ENCODE measurements at regions not wholly inside any gene's neighbourhood (a gene's known extent, or its start where the extent isn't known, plus 50 kb on each side); places are given as distances from the start of the nearest gene placed in this dataset.

- Mint-ChIP-seq H3K27ac (ENCODE audit: unreplicated experiment) (no peak overlapping the region), H3K4me3 (ENCODE audit: unreplicated experiment) (no peak overlapping the region), H3K27me3 (ENCODE audit: unreplicated experiment) (no peaks in the 10 kb centered on the region), H3K9me3 (ENCODE audit: unreplicated experiment) (no peaks in the 10 kb centered on the region), H3K36me3 (ENCODE audit: unreplicated experiment) (no peaks in the 10 kb centered on the region), H3K4me1 (ENCODE audit: unreplicated experiment) (peaks cover 11% of the 10 kb centered on the region)
- TF ChIP-seq CTCF (IDR thresholded peaks at IDR 0.05), result no peak
- DNase-seq (ENCODE audit: extremely low spot score, unreplicated experiment), result no peak
Observed at GRCh38 chr4:136862653-136863052, 669.6 kb downstream of the PCDH18 start.

GRCh38 chr4:136861091-136861490 lies 671.2 kb downstream of the PCDH18 start:
- H3K9me3 Mint-ChIP-seq (ENCODE audit: unreplicated experiment), result no peaks in the 10 kb centered on the region
- peaks cover 11% of the 10 kb centered on the region for H3K4me1 Mint-ChIP-seq (ENCODE audit: unreplicated experiment)
- no peak overlapping the region for H3K4me3 Mint-ChIP-seq (ENCODE audit: unreplicated experiment)
- no peak for TF ChIP-seq CTCF (IDR thresholded peaks at IDR 0.05)
- DNase-seq (ENCODE audit: extremely low spot score, unreplicated experiment), result no peak
- H3K27me3 Mint-ChIP-seq (ENCODE audit: unreplicated experiment), result no peaks in the 10 kb centered on the region
- H3K27ac Mint-ChIP-seq (ENCODE audit: unreplicated experiment), result no peak overlapping the region
- no peaks in the 10 kb centered on the region for H3K36me3 Mint-ChIP-seq (ENCODE audit: unreplicated experiment)

- Mint-ChIP-seq H3K27me3 (ENCODE audit: unreplicated experiment) (no peaks in the 10 kb centered on the region), H3K36me3 (ENCODE audit: unreplicated experiment) (no peaks in the 10 kb centered on the region), H3K27ac (ENCODE audit: unreplicated experiment) (no peak overlapping the region), H3K9me3 (ENCODE audit: unreplicated experiment) (peaks cover 13% of the 10 kb centered on the region), H3K4me1 (ENCODE audit: unreplicated experiment) (peaks cover 8% of the 10 kb centered on the region), H3K4me3 (ENCODE audit: unreplicated experiment) (no peak overlapping the region)
- DNase-seq (ENCODE audit: extremely low spot score, unreplicated experiment), result no peak
- TF ChIP-seq CTCF (IDR thresholded peaks at IDR 0.05), result no peak
Observed at GRCh38 chr4:136858903-136859302, 673.4 kb downstream of the PCDH18 start.

GRCh38 chr4:136855886-136856285 lies 676.4 kb downstream of the PCDH18 start:
- H3K4me3 Mint-ChIP-seq (ENCODE audit: unreplicated experiment), result no peak overlapping the region
- peaks cover 4% of the 10 kb centered on the region for H3K4me1 Mint-ChIP-seq (ENCODE audit: unreplicated experiment)
- H3K36me3 Mint-ChIP-seq (ENCODE audit: unreplicated experiment), result no peaks in the 10 kb centered on the region
- H3K27ac Mint-ChIP-seq (ENCODE audit: unreplicated experiment), result no peak overlapping the region
- no peaks in the 10 kb centered on the region for H3K27me3 Mint-ChIP-seq (ENCODE audit: unreplicated experiment)
- TF ChIP-seq CTCF (IDR thresholded peaks at IDR 0.05), result no peak
- H3K9me3 Mint-ChIP-seq (ENCODE audit: unreplicated experiment), result peaks cover 13% of the 10 kb centered on the region
- no peak for DNase-seq (ENCODE audit: extremely low spot score, unreplicated experiment)

- H3K36me3 Mint-ChIP-seq (ENCODE audit: unreplicated experiment), result peaks cover 2% of the 10 kb centered on the region
- DNase-seq (ENCODE audit: extremely low spot score, unreplicated experiment), result no peak
- no peaks in the 10 kb centered on the region for H3K27me3 Mint-ChIP-seq (ENCODE audit: unreplicated experiment)
- no peak overlapping the region for H3K27ac Mint-ChIP-seq (ENCODE audit: unreplicated experiment)
- peaks cover 24% of the 10 kb centered on the region for H3K9me3 Mint-ChIP-seq (ENCODE audit: unreplicated experiment)
- no peak overlapping the region for H3K4me3 Mint-ChIP-seq (ENCODE audit: unreplicated experiment)
- H3K4me1 Mint-ChIP-seq (ENCODE audit: unreplicated experiment), result no peaks in the 10 kb centered on the region
- TF ChIP-seq CTCF (IDR thresholded peaks at IDR 0.05), result no peak
Observed at GRCh38 chr4:136850446-136850845, 681.8 kb downstream of the PCDH18 start.
